ENCODE measurements at regions not wholly inside any gene's neighbourhood (a gene's known extent, or its start where the extent isn't known, plus 50 kb on each side); places are given as distances from the start of the nearest gene placed in this dataset.

- intact Hi-C loops (cut with DNase I) = no loop called here
- no peak for TF ChIP-seq CTCF (IDR thresholded peaks at IDR 0.05)
- H3K36me3 ChIP-seq = no peaks in the 10 kb centered on the region
- no peaks in the 10 kb centered on the region for H3K4me1 ChIP-seq
- WGBS, 2 donors = 55 to 57% methylated on average over 7 of the region's 7 CpGs
- H3K27me3 ChIP-seq = peaks cover 0 to 6% (median 0%) of the 10 kb centered on the region in 7 donors
- H3K27ac ChIP-seq = no peak overlapping the region
- DNase-seq (no peak), ATAC-seq (no peak)
- H3K4me3 ChIP-seq = no peak overlapping the region
- no peaks in the 10 kb centered on the region for H3K9me3 ChIP-seq
Observed at GRCh38 chr14:36452860-36453259, 67.2 kb downstream of the NKX2-1 start.

DNA sequence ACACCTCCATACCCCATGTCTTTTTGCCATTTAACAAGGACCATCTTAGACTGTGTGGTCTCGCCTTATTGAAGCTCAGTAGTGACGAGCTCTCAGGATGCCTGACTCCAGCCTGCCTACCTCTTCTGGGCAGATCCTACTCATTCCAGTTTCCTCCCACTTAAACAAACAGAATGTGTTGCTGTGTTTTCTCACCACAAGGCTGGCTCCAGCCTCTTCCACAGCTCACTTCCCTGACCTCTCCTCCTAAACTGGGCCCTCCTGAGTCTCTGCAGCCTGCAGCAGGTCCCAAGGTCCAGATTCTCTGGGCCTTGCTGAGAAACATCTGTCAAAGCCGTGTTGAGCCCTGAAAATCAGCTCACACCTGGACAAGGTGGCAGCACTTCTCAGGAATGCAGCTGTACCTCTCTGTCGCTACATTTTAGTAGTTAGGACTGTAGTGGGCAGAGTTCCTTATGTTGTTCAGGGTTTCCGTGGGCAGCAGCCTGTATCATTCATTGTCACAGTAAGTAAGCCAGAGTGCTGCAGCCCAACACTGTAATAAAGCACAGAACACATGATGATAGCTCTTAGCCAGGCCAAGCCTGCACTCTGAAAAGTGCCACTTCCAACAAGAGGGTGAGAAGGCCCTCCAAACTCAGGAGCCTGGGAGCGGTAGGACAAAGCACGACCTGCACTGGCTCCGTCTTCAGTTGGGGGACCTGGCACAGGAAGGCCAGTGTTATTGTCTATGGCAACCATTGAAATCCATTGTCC lies 68.5 kb downstream of the NKX2-1 start:
- DNase-seq = no peak
- no peak for TF ChIP-seq CTCF (IDR thresholded peaks at IDR 0.05)
- H3K9me3 ChIP-seq = no peaks in the 10 kb centered on the region
- H3K27ac ChIP-seq = no peak overlapping the region
- no peak for ATAC-seq
- H3K4me1 ChIP-seq = no peaks in the 10 kb centered on the region
- H3K36me3 ChIP-seq = no peaks in the 10 kb centered on the region
- no peak overlapping the region for H3K4me3 ChIP-seq
- H3K27me3 ChIP-seq = peaks cover 0 to 6% (median 0%) of the 10 kb centered on the region in 7 donors
- intact Hi-C loops (cut with DNase I) = no loop called here
- 59 to 69% methylated on average over 8 of the region's 8 CpGs for WGBS, 2 donors

DNA sequence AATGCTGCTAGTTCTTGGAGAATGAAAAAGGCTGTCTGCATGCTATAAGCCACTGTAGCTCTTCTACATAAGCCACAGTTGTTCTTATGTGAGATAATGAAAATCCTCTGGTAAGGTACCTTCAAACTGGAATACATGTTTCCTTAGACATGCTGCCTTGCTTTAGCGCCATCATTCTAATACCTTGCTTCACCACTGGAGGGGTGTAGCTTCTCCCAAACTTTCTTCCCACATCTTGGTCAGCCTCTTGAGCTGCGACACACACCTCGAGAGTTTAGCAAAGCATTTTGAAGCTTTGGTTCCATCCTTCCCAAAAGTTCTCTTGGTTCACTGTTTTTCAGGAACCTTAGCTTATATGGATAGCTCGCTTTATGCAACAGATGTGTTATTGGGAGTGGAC lies 69.5 kb downstream of the NKX2-1 start:
- intact Hi-C loops (cut with DNase I) = no loop called here
- H3K36me3 ChIP-seq = no peaks in the 10 kb centered on the region
- TF ChIP-seq CTCF (IDR thresholded peaks at IDR 0.05) = no peak
- no peaks in the 10 kb centered on the region for H3K9me3 ChIP-seq
- H3K27ac ChIP-seq = no peak overlapping the region
- no peak for DNase-seq
- 80 to 83% methylated on average over 4 of the region's 4 CpGs for WGBS, 2 donors
- no peak overlapping the region for H3K4me3 ChIP-seq
- H3K27me3 ChIP-seq = peaks cover 0 to 9% (median 0%) of the 10 kb centered on the region in 7 donors
- no peak for ATAC-seq
- H3K4me1 ChIP-seq = no peaks in the 10 kb centered on the region

GRCh38 chr14:36449903-36450302 lies 70.1 kb downstream of the NKX2-1 start:
- no peaks in the 10 kb centered on the region for H3K9me3 ChIP-seq
- no peak for DNase-seq
- no peak overlapping the region for H3K27ac ChIP-seq
- 75 to 81% methylated on average over 4 of the region's 4 CpGs for WGBS, 2 donors
- no peak overlapping the region for H3K4me3 ChIP-seq
- ATAC-seq = no peak
- no peaks in the 10 kb centered on the region for H3K4me1 ChIP-seq
- no peaks in the 10 kb centered on the region for H3K36me3 ChIP-seq
- intact Hi-C loops (cut with DNase I) = no loop called here
- TF ChIP-seq CTCF (IDR thresholded peaks at IDR 0.05) = no peak
- peaks cover 0 to 13% (median 1%) of the 10 kb centered on the region in 7 donors for H3K27me3 ChIP-seq
